ENCODE measurements at regions not wholly inside any gene's neighbourhood (a gene's known extent, or its start where the extent isn't known, plus 50 kb on each side); places are given as distances from the start of the nearest gene placed in this dataset.

DNA sequence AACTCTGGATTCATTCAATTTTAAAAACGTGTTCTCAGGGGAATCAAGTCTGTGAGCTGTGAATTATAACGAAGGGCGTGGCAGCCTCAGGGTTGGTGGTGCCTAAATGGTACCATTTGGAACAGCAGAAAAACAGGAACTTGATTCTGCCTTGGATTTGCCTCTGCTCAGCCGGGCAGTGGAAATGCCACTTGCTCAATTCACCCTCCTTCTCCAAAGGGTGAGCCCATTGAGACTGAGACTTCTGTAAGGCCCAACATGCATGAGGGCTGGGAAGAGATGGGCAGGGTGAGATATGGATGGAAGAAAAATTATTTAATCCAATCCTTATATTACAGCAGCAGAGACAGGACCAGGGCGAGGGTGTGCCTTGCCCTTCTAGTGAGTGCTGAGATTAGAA lies 107.1 kb upstream of the HABP2 start:
- TF ChIP-seq, protein P1, sequence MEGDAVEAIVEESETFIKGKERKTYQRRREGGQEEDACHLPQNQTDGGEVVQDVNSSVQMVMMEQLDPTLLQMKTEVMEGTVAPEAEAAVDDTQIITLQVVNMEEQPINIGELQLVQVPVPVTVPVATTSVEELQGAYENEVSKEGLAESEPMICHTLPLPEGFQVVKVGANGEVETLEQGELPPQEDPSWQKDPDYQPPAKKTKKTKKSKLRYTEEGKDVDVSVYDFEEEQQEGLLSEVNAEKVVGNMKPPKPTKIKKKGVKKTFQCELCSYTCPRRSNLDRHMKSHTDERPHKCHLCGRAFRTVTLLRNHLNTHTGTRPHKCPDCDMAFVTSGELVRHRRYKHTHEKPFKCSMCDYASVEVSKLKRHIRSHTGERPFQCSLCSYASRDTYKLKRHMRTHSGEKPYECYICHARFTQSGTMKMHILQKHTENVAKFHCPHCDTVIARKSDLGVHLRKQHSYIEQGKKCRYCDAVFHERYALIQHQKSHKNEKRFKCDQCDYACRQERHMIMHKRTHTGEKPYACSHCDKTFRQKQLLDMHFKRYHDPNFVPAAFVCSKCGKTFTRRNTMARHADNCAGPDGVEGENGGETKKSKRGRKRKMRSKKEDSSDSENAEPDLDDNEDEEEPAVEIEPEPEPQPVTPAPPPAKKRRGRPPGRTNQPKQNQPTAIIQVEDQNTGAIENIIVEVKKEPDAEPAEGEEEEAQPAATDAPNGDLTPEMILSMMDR (IDR thresholded peaks at IDR 0.05), result no peak
- TF ChIP-seq EP300 (IDR thresholded peaks at IDR 0.05) (no peak), POLR2AphosphoS5 (IDR thresholded peaks at IDR 0.05) (no peak), POLR2A (IDR thresholded peaks at IDR 0.05) (no peak)

All from sigmoid colon (tissue), 4 donors.